Cardiac muscle cell (in vitro differentiated cells and primary cell): ENCODE measurements at regions not wholly inside any gene's neighbourhood (a gene's known extent, or its start where the extent isn't known, plus 50 kb on each side); places are given as distances from the start of the nearest gene placed in this dataset.

ENCODE experiments used
- DNase-seq, 2 donors: peaks; one replicate each; pipeline versions ENCODE4 v3.0.0 to v3.0.0-alpha.2; 2010 to 2017; ENCODE audit warnings: low read depth in 1 of 2, low spot score in 1 of 2
- H3K27ac ChIP-seq: fragments of 200-600 bp; sonication (generic); 2 replicates; pipeline ENCODE4 v1.5.1; 2016
- H3K27me3 ChIP-seq: fragments of 200-600 bp; sonication (generic); 2 replicates; pipeline ENCODE4 v1.6.0; 2016; ENCODE audit warnings: control low read depth
- H3K36me3 ChIP-seq: fragments of 200-600 bp; sonication (generic); 2 replicates; pipeline ENCODE4 v1.5.1; 2016; ENCODE audit warnings: control low read depth
- H3K4me1 ChIP-seq: fragments of 200-600 bp; sonication (generic); 2 replicates; pipeline ENCODE4 v1.8.1; 2017; ENCODE audit warnings: low read depth, mild to moderate bottlenecking, mixed run types
- H3K4me3 ChIP-seq: fragments of 200-600 bp; sonication (generic); 2 replicates; pipeline ENCODE4 v1.5.1; 2016; ENCODE audit warnings: mild to moderate bottlenecking
- H3K9me3 ChIP-seq: fragments of 200-600 bp; sonication (generic); 2 replicates; pipeline ENCODE4 v1.5.1; 2017; ENCODE audit warnings: low read depth, mild to moderate bottlenecking, control low read depth
- CTCF ChIP-seq: IDR thresholded peaks from 2 replicates; pipeline ENCODE4 v1.5.1; 2012; ENCODE audit warnings: low read depth, mild to moderate bottlenecking, low read length

DNA sequence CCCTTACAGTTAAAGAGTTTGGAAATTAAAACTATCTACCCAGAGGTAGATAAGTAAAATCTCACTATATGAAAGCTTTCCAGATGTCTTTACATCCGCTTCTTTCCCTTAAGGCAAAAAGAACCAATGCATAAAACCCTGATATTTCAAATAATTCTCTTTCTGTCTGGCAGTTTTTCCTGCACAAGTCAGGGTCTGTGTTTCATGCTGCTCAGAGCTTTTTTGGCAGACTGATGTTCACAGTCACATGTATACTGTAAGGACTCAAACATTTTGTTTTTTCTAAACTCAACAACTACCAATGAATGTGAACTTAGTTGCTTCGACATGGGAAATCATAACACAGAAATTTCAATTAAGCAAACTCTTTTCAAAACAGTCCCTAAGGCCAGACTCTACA is 988.4 kb downstream of the EPHA3 start:
- Histone ChIP-seq H3K27ac (no peak overlapping the region), H3K27me3 (no peaks in the 10 kb centered on the region), H3K4me1 (no peaks in the 10 kb centered on the region), H3K4me3 (no peak overlapping the region), H3K36me3 (no peaks in the 10 kb centered on the region), H3K9me3 (no peaks in the 10 kb centered on the region)
- no peak for TF ChIP-seq CTCF
- no peak for DNase-seq

GRCh38 chr3:90099493-90099892 is 992.1 kb downstream of the EPHA3 start:
- H3K27ac ChIP-seq = no peak overlapping the region
- H3K27me3 ChIP-seq = no peaks in the 10 kb centered on the region
- no peaks in the 10 kb centered on the region for H3K36me3 ChIP-seq
- H3K4me3 ChIP-seq = no peak overlapping the region
- no peaks in the 10 kb centered on the region for H3K4me1 ChIP-seq
- TF ChIP-seq CTCF = no peak
- no peaks in the 10 kb centered on the region for H3K9me3 ChIP-seq
- DNase-seq = no peak

DNA sequence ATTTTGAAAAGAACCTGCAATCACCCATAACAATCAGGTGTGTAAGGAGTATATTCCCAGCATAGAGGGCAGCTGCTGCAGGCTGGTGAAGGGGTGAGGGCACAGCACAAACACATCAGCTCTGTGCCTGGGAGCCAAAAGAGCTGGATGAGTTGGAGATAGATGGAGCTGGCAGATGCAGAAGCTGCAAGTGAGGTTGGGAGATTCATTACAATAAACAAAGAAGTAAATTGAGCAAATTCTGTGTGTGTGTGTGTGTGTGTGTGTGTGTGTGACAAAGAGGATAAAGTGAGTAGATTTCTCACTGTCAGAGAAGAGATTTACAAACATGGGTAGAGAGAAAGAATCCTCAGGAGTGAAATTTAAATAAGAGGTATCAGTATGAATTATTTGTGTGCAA is 994.7 kb downstream of the EPHA3 start:
- H3K4me1 ChIP-seq = no peaks in the 10 kb centered on the region
- no peak overlapping the region for H3K27ac ChIP-seq
- no peaks in the 10 kb centered on the region for H3K36me3 ChIP-seq
- no peak for TF ChIP-seq CTCF
- H3K9me3 ChIP-seq = no peaks in the 10 kb centered on the region
- no peak overlapping the region for H3K4me3 ChIP-seq
- H3K27me3 ChIP-seq = no peaks in the 10 kb centered on the region
- no peak for DNase-seq

- H3K4me3 ChIP-seq = no peak overlapping the region
- no peak for TF ChIP-seq CTCF
- no peak overlapping the region for H3K27ac ChIP-seq
- no peaks in the 10 kb centered on the region for H3K27me3 ChIP-seq
- H3K4me1 ChIP-seq = no peaks in the 10 kb centered on the region
- no peaks in the 10 kb centered on the region for H3K36me3 ChIP-seq
- DNase-seq = no peak
- no peaks in the 10 kb centered on the region for H3K9me3 ChIP-seq
These were observed 1013.9 kb downstream of the EPHA3 start for GRCh38 chr3:90121326-90121725.

- DNase-seq = no peak
- Histone ChIP-seq H3K9me3 (no peaks in the 10 kb centered on the region), H3K27ac (no peak overlapping the region), H3K4me3 (no peak overlapping the region), H3K4me1 (no peaks in the 10 kb centered on the region), H3K36me3 (no peaks in the 10 kb centered on the region), H3K27me3 (no peaks in the 10 kb centered on the region)
- no peak for TF ChIP-seq CTCF
These were observed 1021.0 kb downstream of the EPHA3 start for GRCh38 chr3:90128391-90128790.

DNA sequence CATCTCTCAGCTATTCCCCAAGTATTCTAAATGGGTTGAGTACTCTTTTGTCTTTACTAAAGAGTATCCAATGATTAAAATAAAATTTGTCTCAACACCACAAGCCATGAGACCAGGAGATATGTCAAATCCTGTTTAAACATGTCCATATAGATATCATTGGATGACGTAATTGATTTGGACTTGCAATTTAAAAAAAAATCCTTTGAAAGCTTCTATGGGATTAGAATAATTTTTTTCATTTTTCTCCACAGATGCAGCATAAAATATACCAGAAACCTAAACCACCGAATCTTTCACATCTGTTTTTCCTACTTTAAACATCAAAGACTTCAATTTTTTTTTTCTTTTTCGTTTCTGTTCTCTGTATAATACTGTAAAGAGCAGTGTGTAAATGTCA is 1022.3 kb downstream of the EPHA3 start:
- no peaks in the 10 kb centered on the region for H3K36me3 ChIP-seq
- no peak for DNase-seq

More for the DNA sequence above, 1022.3 kb downstream of the EPHA3 start:
- H3K4me1 ChIP-seq = no peaks in the 10 kb centered on the region
- H3K27ac ChIP-seq = no peak overlapping the region
- no peaks in the 10 kb centered on the region for H3K9me3 ChIP-seq
- H3K27me3 ChIP-seq = no peaks in the 10 kb centered on the region
- H3K4me3 ChIP-seq = no peak overlapping the region
- TF ChIP-seq CTCF = no peak
